Liver (tissue), 2 donors: ENCODE measurements at regions not wholly inside any gene's neighbourhood (a gene's known extent, or its start where the extent isn't known, plus 50 kb on each side); places are given as distances from the start of the nearest gene placed in this dataset.

ENCODE experiments used
- CTCF ChIP-seq: fragments of 150-350 bp; IDR thresholded peaks from 2 replicates; pipeline ENCODE4 v1.5.1; 2017; ENCODE audit warnings: improper control_type of control experiment, low read depth, low read length; ENCODE audit not compliant: missing input control
- YY1 ChIP-seq: IDR thresholded peaks from 2 replicates; pipeline ENCODE4 v1.6.1; 2016; ENCODE audit warnings: antibody characterized with exemption, mild to moderate bottlenecking
- TF ChIP-seq, protein P1 (sequence below): IDR thresholded peaks from 2 replicates; pipeline ENCODE4 v1.6.1; 2016; ENCODE audit warnings: antibody characterized with exemption, mild to moderate bottlenecking
- donor health status: healthy.

GRCh38 chr4:42711496-42711895 lies 54.6 kb upstream of the ATP8A1 start:
- TF ChIP-seq CTCF (no peak), YY1 (no peak)
- TF ChIP-seq, protein P1, sequence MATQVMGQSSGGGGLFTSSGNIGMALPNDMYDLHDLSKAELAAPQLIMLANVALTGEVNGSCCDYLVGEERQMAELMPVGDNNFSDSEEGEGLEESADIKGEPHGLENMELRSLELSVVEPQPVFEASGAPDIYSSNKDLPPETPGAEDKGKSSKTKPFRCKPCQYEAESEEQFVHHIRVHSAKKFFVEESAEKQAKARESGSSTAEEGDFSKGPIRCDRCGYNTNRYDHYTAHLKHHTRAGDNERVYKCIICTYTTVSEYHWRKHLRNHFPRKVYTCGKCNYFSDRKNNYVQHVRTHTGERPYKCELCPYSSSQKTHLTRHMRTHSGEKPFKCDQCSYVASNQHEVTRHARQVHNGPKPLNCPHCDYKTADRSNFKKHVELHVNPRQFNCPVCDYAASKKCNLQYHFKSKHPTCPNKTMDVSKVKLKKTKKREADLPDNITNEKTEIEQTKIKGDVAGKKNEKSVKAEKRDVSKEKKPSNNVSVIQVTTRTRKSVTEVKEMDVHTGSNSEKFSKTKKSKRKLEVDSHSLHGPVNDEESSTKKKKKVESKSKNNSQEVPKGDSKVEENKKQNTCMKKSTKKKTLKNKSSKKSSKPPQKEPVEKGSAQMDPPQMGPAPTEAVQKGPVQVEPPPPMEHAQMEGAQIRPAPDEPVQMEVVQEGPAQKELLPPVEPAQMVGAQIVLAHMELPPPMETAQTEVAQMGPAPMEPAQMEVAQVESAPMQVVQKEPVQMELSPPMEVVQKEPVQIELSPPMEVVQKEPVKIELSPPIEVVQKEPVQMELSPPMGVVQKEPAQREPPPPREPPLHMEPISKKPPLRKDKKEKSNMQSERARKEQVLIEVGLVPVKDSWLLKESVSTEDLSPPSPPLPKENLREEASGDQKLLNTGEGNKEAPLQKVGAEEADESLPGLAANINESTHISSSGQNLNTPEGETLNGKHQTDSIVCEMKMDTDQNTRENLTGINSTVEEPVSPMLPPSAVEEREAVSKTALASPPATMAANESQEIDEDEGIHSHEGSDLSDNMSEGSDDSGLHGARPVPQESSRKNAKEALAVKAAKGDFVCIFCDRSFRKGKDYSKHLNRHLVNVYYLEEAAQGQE, result no peak
